SK-N-SH treated with all-trans-retinoic acid at 6 μM for 48 hours (cell line): ENCODE measurements at regions not wholly inside any gene's neighbourhood (a gene's known extent, or its start where the extent isn't known, plus 50 kb on each side); places are given as distances from the start of the nearest gene placed in this dataset.

Experiments
- ATAC-seq: fragments of 200-7000 bp; cut with Tn5 transposase; 3 replicates; pipeline ENCODE4 v1.9.1; 2020; ENCODE audit warnings: mild to moderate bottlenecking, moderate library complexity
- ARNTL ChIP-seq: fragments of 450-650 bp; formaldehyde crosslinking; IDR thresholded peaks from 2 replicates; pipeline ENCODE4 v1.5.0; 2020; ENCODE audit warnings: low read depth, mild to moderate bottlenecking, moderate library complexity, borderline replicate concordance
- BACH2 ChIP-seq: fragments of 250-450 bp; sonication (Bioruptor Pico); IDR thresholded peaks from 2 replicates; pipeline ENCODE4 v1.9.0; 2021; ENCODE audit warnings: mild to moderate bottlenecking, borderline replicate concordance
- CREB5 ChIP-seq: fragments of 250-450 bp; sonication (Bioruptor Pico); IDR thresholded peaks from 2 replicates; pipeline ENCODE4 v1.5.1; 2020; ENCODE audit warnings: low read depth, mild to moderate bottlenecking, moderate library complexity
- CSDC2 ChIP-seq: fragments of 250-450 bp; sonication (Bioruptor Pico); IDR thresholded peaks from 2 replicates; pipeline ENCODE4 v1.5.0; 2020; ENCODE audit warnings: mild to moderate bottlenecking, moderate library complexity
- CSRNP3 ChIP-seq: fragments of 250-450 bp; sonication (Bioruptor Pico); IDR thresholded peaks from 2 replicates; pipeline ENCODE4 v1.5.1; 2021; ENCODE audit warnings: mild to moderate bottlenecking, moderate library complexity
- ESRRG ChIP-seq: fragments of 250-450 bp; sonication (Bioruptor Pico); IDR thresholded peaks from 2 replicates; pipeline ENCODE4 v1.6.1; 2021; ENCODE audit warnings: mild to moderate bottlenecking
- GLIS3 ChIP-seq: fragments of 250-450 bp; sonication (Bioruptor Pico); IDR thresholded peaks from 2 replicates; pipeline ENCODE4 v1.5.0; 2020; ENCODE audit warnings: mild to moderate bottlenecking, moderate library complexity
- ISL1 ChIP-seq: fragments of 250-450 bp; sonication (Bioruptor Pico); IDR thresholded peaks from 2 replicates; pipeline ENCODE4 v2.1.2; 2022; ENCODE audit warnings: mild to moderate bottlenecking, moderate library complexity
- OSR1 ChIP-seq: fragments of 250-450 bp; sonication (Bioruptor Pico); IDR thresholded peaks from 2 replicates; pipeline ENCODE4 v1.8.0; 2022; ENCODE audit warnings: moderate library complexity, mild to moderate bottlenecking, inconsistent platforms
- PATZ1 ChIP-seq: fragments of 250-450 bp; sonication (Bioruptor Pico); IDR thresholded peaks from 2 replicates; pipeline ENCODE4 v1.8.0; 2020; ENCODE audit warnings: mild to moderate bottlenecking, moderate library complexity, borderline replicate concordance
- PPARA ChIP-seq: fragments of 250-450 bp; sonication (Bioruptor Pico); IDR thresholded peaks from 2 replicates; pipeline ENCODE4 v1.5.0; 2020; ENCODE audit warnings: mild to moderate bottlenecking, borderline replicate concordance
- RARB ChIP-seq: fragments of 250-450 bp; sonication (Bioruptor Pico); IDR thresholded peaks from 2 replicates; pipeline ENCODE4 v1.8.0; 2021; ENCODE audit warnings: mild to moderate bottlenecking, moderate library complexity
- SNAI2 ChIP-seq: fragments of 250-450 bp; sonication (Bioruptor Pico); IDR thresholded peaks from 2 replicates; pipeline ENCODE4 v1.5.0; 2020; ENCODE audit warnings: mild to moderate bottlenecking, moderate library complexity
- TOX ChIP-seq: fragments of 250-450 bp; sonication (Bioruptor Pico); IDR thresholded peaks from 2 replicates; pipeline ENCODE4 v1.8.0; 2021; ENCODE audit warnings: mild to moderate bottlenecking, moderate library complexity, borderline replicate concordance
- TSHZ2 ChIP-seq: fragments of 250-450 bp; sonication (Bioruptor Pico); IDR thresholded peaks from 2 replicates; pipeline ENCODE4 v1.5.0; 2020; ENCODE audit warnings: mild to moderate bottlenecking, moderate library complexity
- ZC3H10 ChIP-seq: fragments of 250-450 bp; sonication (Bioruptor Pico); IDR thresholded peaks from 2 replicates; pipeline ENCODE4 v1.5.1; 2021; ENCODE audit warnings: mild to moderate bottlenecking, moderate library complexity
- ZFP30 ChIP-seq: fragments of 450-650 bp; formaldehyde crosslinking; IDR thresholded peaks from 2 replicates; pipeline ENCODE4 v1.5.0; 2022; ENCODE audit warnings: mild to moderate bottlenecking, moderate library complexity
- ZNF565 ChIP-seq: fragments of 450-650 bp; formaldehyde crosslinking; conservative IDR thresholded peaks from 2 replicates; pipeline ENCODE4 v1.5.0; 2020; ENCODE audit warnings: low read depth, mild to moderate bottlenecking, moderate library complexity
- ZNF8 ChIP-seq: fragments of 450-650 bp; formaldehyde crosslinking; IDR thresholded peaks from 2 replicates; pipeline ENCODE4 v1.5.0; 2020; ENCODE audit warnings: mild to moderate bottlenecking, moderate library complexity

GRCh38 chr11:91912322-91912721 is 312.3 kb upstream of the FAT3 start:
- TF ChIP-seq ZNF8 (CRISPR knock-in tag) (no peak), ZFP30 (CRISPR knock-in tag) (no peak), TSHZ2 (CRISPR knock-in tag) (no peak), TOX (no peak), OSR1 (CRISPR knock-in tag) (no peak), PPARA (CRISPR knock-in tag) (no peak), ISL1 (CRISPR knock-in tag) (no peak), PATZ1 (CRISPR knock-in tag) (no peak), CSRNP3 (no peak), ZNF565 (CRISPR knock-in tag) (no peak), GLIS3 (CRISPR knock-in tag) (no peak)
- TF ChIP-seq, all 23 proteins: peak for 0
- no peak for ATAC-seq

GRCh38 chr11:91906871-91907624 is 317.6 kb upstream of the FAT3 start:
- ATAC-seq, result no peak
- no peak for TF ChIP-seq GLIS3 (CRISPR knock-in tag)

GRCh38 chr11:91904792-91905785 is 319.5 kb upstream of the FAT3 start:
- TF ChIP-seq CREB5 (CRISPR knock-in tag) (no peak), ARNTL (no peak), ISL1 (CRISPR knock-in tag) (no peak), CSDC2 (CRISPR knock-in tag) (no peak), PPARA (CRISPR knock-in tag) (no peak), OSR1 (CRISPR knock-in tag) (no peak), ZC3H10 (CRISPR knock-in tag) (no peak)
- ATAC-seq, result no peak

GRCh38 chr11:91902312-91902711 is 322.3 kb upstream of the FAT3 start:
- TF ChIP-seq ZNF565 (CRISPR knock-in tag) (no peak), ZFP30 (CRISPR knock-in tag) (no peak), RARB (no peak), ZNF8 (CRISPR knock-in tag) (no peak), SNAI2 (CRISPR knock-in tag) (no peak), BACH2 (no peak), ESRRG (CRISPR knock-in tag) (no peak)
- TF ChIP-seq, all 23 proteins: peak for 0
- ATAC-seq, result no peak
